HG03175 (cell line): ENCODE measurements at regions not wholly inside any gene's neighbourhood (a gene's known extent, or its start where the extent isn't known, plus 50 kb on each side); places are given as distances from the start of the nearest gene placed in this dataset.

Experiments used
- ATAC-seq: cut with Tn5 transposase; IDR thresholded peaks from one replicate; pipeline ENCODE4 v1.9.1; 2021; ENCODE audit warnings: mild to moderate bottlenecking, moderate library complexity; ENCODE audit not compliant: unreplicated experiment

GRCh38 chr13:50189450-50189849, 174.2 kb downstream of the KCNRG start:
- no peak for ATAC-seq

- no peak for ATAC-seq
These were observed 175.8 kb downstream of the KCNRG start for GRCh38 chr13:50191004-50191403.

GRCh38 chr13:50192272-50192813, 177.1 kb downstream of the KCNRG start:
- ATAC-seq = no peak

GRCh38 chr13:50195045-50195444, 179.8 kb downstream of the KCNRG start:
- ATAC-seq = no peak

- ATAC-seq = no peak
These were observed 180.9 kb downstream of the KCNRG start for GRCh38 chr13:50196118-50196517.

GRCh38 chr13:50197705-50198104, 182.5 kb downstream of the KCNRG start:
- ATAC-seq = no peak

- ATAC-seq = no peak
These were observed 183.3 kb downstream of the KCNRG start for GRCh38 chr13:50198508-50198907.

- no peak for ATAC-seq
These were observed 185.3 kb downstream of the KCNRG start for GRCh38 chr13:50200569-50200968.

GRCh38 chr13:50200988-50201387, 185.7 kb downstream of the KCNRG start:
- ATAC-seq = no peak

GRCh38 chr13:50202485-50202884, 187.2 kb downstream of the KCNRG start:
- no peak for ATAC-seq

- no peak for ATAC-seq
These were observed 188.2 kb downstream of the KCNRG start for GRCh38 chr13:50203256-50203941.

- ATAC-seq = no peak
These were observed 190.3 kb downstream of the KCNRG start for GRCh38 chr13:50205581-50205980.

GRCh38 chr13:50208826-50209335, 193.6 kb downstream of the KCNRG start:
- no peak for ATAC-seq

GRCh38 chr13:50209631-50210030, 194.4 kb downstream of the KCNRG start:
- ATAC-seq = no peak

GRCh38 chr13:50213526-50213925, 198.3 kb downstream of the KCNRG start:
- no peak for ATAC-seq

- ATAC-seq = no peak
These were observed 199.3 kb downstream of the KCNRG start for GRCh38 chr13:50214514-50214913.

- ATAC-seq = no peak
These were observed 200.2 kb downstream of the KCNRG start for GRCh38 chr13:50215399-50215798.

- ATAC-seq = no peak
These were observed 204.5 kb downstream of the KCNRG start for GRCh38 chr13:50219743-50220142.

GRCh38 chr13:50220938-50221337, 205.7 kb downstream of the KCNRG start:
- no peak for ATAC-seq

GRCh38 chr13:50222569-50223332, 207.5 kb downstream of the KCNRG start:
- peak; percentile 50 for ATAC-seq

GRCh38 chr13:50224534-50224933, 209.3 kb downstream of the KCNRG start:
- peak; percentile 61 for ATAC-seq
